Osteocyte (in vitro differentiated cells): ENCODE measurements at regions not wholly inside any gene's neighbourhood (a gene's known extent, or its start where the extent isn't known, plus 50 kb on each side); places are given as distances from the start of the nearest gene placed in this dataset.

ENCODE experiments used
- DNase-seq: peaks from one replicate; pipeline ENCODE4 v3.0.0; 2021; ENCODE audit warnings: mixed read lengths; ENCODE audit not compliant: unreplicated experiment; ENCODE audit errors: extremely low spot score
- H3K27ac Mint-ChIP-seq: one replicate; pipeline ENCODE4 v1.8.0; 2021; ENCODE audit warnings: mild to moderate bottlenecking, mixed read lengths; ENCODE audit not compliant: unreplicated experiment
- H3K27me3 Mint-ChIP-seq: one replicate; pipeline ENCODE4 v1.8.0; 2021; ENCODE audit warnings: mixed read lengths; ENCODE audit not compliant: unreplicated experiment
- H3K36me3 Mint-ChIP-seq: one replicate; pipeline ENCODE4 v1.8.0; 2021; ENCODE audit warnings: mixed read lengths; ENCODE audit not compliant: unreplicated experiment
- H3K4me1 Mint-ChIP-seq: one replicate; pipeline ENCODE4 v1.8.0; 2021; ENCODE audit warnings: mixed read lengths; ENCODE audit not compliant: unreplicated experiment
- H3K4me3 Mint-ChIP-seq: one replicate; pipeline ENCODE4 v1.8.0; 2021; ENCODE audit warnings: mild to moderate bottlenecking, moderate library complexity, mixed read lengths; ENCODE audit not compliant: unreplicated experiment
- H3K9me3 Mint-ChIP-seq: one replicate; pipeline ENCODE4 v1.8.0; 2021; ENCODE audit warnings: mixed read lengths; ENCODE audit not compliant: unreplicated experiment
- TF ChIP-seq, protein P1 (sequence below): fragments of 200-600 bp; sonication (generic); IDR thresholded peaks from 2 replicates; pipeline ENCODE4 v1.5.0; 2021; ENCODE audit warnings: antibody characterized with exemption, mild to moderate bottlenecking, moderate library complexity

DNA sequence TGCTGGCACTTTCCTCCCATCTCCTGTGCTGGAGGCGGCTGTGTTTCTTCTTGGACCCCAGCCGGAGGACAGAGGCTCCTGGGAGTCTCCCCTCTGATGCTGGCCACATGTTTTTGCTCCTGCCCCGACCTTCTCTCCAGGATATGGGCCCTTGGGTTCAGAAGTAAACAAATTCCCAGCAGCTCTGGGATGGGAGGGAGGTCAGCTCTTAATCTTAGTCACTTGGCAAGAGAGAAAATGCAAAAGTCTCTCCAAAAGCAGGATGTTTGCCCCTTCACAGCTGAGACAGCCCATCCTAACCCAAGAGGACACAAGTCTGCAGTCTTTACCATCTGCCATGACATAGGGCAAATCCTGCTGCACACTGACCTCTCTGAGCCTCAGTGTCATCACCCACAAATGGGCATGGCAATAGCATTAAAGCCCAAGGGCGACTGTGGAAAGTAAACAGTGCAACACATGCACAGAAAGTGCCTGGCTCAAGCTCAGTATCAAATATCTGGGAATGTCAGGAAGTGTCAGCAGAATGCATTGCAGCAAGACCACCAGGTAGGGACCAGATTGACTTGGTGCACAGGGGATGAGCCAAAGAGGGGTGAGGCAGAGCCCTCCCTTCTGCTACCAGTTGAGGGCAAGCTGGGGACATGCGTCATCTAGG is 117.0 kb upstream of the CXCL14 start:
- Mint-ChIP-seq H3K4me1 (no peaks in the 10 kb centered on the region), H3K27ac (no peak overlapping the region)

GRCh38 chr5:135694906-135695305 is 116.1 kb upstream of the CXCL14 start:
- TF ChIP-seq, protein P1, sequence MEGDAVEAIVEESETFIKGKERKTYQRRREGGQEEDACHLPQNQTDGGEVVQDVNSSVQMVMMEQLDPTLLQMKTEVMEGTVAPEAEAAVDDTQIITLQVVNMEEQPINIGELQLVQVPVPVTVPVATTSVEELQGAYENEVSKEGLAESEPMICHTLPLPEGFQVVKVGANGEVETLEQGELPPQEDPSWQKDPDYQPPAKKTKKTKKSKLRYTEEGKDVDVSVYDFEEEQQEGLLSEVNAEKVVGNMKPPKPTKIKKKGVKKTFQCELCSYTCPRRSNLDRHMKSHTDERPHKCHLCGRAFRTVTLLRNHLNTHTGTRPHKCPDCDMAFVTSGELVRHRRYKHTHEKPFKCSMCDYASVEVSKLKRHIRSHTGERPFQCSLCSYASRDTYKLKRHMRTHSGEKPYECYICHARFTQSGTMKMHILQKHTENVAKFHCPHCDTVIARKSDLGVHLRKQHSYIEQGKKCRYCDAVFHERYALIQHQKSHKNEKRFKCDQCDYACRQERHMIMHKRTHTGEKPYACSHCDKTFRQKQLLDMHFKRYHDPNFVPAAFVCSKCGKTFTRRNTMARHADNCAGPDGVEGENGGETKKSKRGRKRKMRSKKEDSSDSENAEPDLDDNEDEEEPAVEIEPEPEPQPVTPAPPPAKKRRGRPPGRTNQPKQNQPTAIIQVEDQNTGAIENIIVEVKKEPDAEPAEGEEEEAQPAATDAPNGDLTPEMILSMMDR = no peak
- no peaks in the 10 kb centered on the region for H3K36me3 Mint-ChIP-seq
- no peaks in the 10 kb centered on the region for H3K4me1 Mint-ChIP-seq
- no peak overlapping the region for H3K27ac Mint-ChIP-seq
- DNase-seq = peak; percentile 75
- H3K4me3 Mint-ChIP-seq = no peak overlapping the region
- H3K27me3 Mint-ChIP-seq = peaks cover 22% of the 10 kb centered on the region
- H3K9me3 Mint-ChIP-seq = no peaks in the 10 kb centered on the region

More for the DNA sequence above, 117.0 kb upstream of the CXCL14 start:
- TF ChIP-seq, protein P1 = no peak
- H3K27me3 Mint-ChIP-seq = peaks cover 19% of the 10 kb centered on the region
- DNase-seq = peak; percentile 76
- no peak overlapping the region for H3K4me3 Mint-ChIP-seq
- no peaks in the 10 kb centered on the region for H3K9me3 Mint-ChIP-seq
- H3K36me3 Mint-ChIP-seq = no peaks in the 10 kb centered on the region

DNA sequence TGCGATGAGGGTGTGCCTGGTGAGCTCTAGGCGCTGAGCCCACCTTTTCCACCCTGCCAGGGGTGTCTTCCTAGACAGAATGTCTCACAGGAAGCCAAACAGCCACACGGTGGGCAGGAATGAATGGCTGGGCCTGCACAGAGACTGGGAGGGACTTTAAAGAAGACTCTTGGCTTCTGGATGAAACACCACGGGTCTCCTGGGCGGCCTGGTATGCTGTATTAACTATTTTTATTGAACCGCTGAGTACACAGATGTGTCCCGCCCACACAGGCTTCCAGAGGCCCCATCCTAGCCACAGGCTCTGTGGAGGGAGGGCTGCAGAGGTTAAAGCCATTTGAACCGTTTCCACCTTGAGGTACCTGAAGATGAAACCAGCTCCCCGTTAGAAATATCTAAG is 115.2 kb upstream of the CXCL14 start:
- Mint-ChIP-seq H3K4me3 (no peak overlapping the region), H3K9me3 (no peaks in the 10 kb centered on the region), H3K36me3 (no peaks in the 10 kb centered on the region), H3K27ac (no peak overlapping the region), H3K27me3 (peaks cover 31% of the 10 kb centered on the region), H3K4me1 (no peaks in the 10 kb centered on the region)
- TF ChIP-seq, protein P1 = no peak
- peak; percentile 59 for DNase-seq

GRCh38 chr5:135693371-135693955 is 114.7 kb upstream of the CXCL14 start:
- H3K27me3 Mint-ChIP-seq = peaks cover 32% of the 10 kb centered on the region
- no peak overlapping the region for H3K27ac Mint-ChIP-seq
- no peaks in the 10 kb centered on the region for H3K4me1 Mint-ChIP-seq
- TF ChIP-seq, protein P1 = no peak
- no peak overlapping the region for H3K4me3 Mint-ChIP-seq
- H3K36me3 Mint-ChIP-seq = no peaks in the 10 kb centered on the region
- DNase-seq = peak; percentile 63
- no peaks in the 10 kb centered on the region for H3K9me3 Mint-ChIP-seq

GRCh38 chr5:135691044-135691443 is 112.3 kb upstream of the CXCL14 start:
- Mint-ChIP-seq H3K9me3 (no peaks in the 10 kb centered on the region), H3K4me1 (no peaks in the 10 kb centered on the region), H3K36me3 (no peaks in the 10 kb centered on the region), H3K4me3 (no peak overlapping the region), H3K27me3 (peaks cover 35% of the 10 kb centered on the region), H3K27ac (no peak overlapping the region)
- TF ChIP-seq, protein P1 = no peak
- DNase-seq = no peak
